DMS79 (cell line): ENCODE measurements at regions not wholly inside any gene's neighbourhood (a gene's known extent, or its start where the extent isn't known, plus 50 kb on each side); places are given as distances from the start of the nearest gene placed in this dataset.

Experiments
- DNase-seq: peaks from one replicate; lab custom pipeline; 2025; lab: John Stamatoyannopoulos, UW

GRCh38 chr11:80519596-80520506 lies 1079.0 kb upstream of the TENM4 start:
- no peak for DNase-seq

GRCh38 chr11:80517701-80518100 lies 1076.9 kb upstream of the TENM4 start:
- DNase-seq, result no peak

GRCh38 chr11:80515097-80515496 lies 1074.3 kb upstream of the TENM4 start:
- DNase-seq, result no peak

- DNase-seq, result no peak
Measured at GRCh38 chr11:80512491-80512890, 1071.7 kb upstream of the TENM4 start.

DNA sequence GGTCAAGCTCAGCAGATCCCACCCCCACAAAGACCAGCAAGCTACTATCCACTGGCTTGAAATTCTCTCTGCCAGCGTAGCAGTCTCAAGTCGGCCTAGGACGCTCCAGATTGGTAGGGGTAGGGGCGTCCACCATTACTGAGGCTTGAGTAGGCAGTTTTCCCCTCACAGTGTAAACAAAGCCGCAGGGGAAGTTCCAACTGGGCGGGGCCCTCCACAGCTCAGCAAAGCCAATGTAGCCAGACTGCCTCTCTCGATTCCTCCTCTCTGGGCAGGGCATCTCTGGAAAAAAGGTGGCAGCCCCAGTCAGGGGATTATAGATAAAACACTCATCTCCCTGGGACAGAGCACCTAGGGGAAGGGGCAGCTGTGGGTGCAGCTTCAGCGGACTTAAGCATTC lies 1064.9 kb upstream of the TENM4 start:
- DNase-seq, result no peak

GRCh38 chr11:80503990-80504389 lies 1063.2 kb upstream of the TENM4 start:
- no peak for DNase-seq

GRCh38 chr11:80502511-80502910 lies 1061.7 kb upstream of the TENM4 start:
- DNase-seq, result no peak

- DNase-seq, result no peak
Measured at GRCh38 chr11:80495116-80495515, 1054.3 kb upstream of the TENM4 start.

- no peak for DNase-seq
Measured at GRCh38 chr11:80487952-80488351, 1047.1 kb upstream of the TENM4 start.

- DNase-seq, result no peak
Measured at GRCh38 chr11:80486678-80487077, 1045.8 kb upstream of the TENM4 start.

DNA sequence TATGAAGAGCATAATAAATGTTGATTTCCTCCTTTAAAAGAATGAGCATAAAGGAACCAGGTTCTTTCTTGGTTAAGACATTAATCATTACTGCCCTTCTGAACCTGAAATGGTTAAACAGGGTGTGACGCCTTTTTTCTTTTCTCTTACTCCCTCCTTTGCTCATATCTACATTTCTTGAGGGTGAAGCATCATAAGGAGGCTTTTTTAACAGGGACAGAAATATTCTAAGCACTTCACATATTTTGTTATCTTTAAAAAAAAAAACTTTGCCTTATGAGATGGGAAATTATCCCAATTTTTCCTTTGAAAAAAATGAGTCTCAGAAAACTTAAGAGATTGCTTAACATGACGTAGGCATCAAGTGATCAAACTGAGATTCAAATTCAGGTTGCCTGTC lies 1036.3 kb upstream of the TENM4 start:
- no peak for DNase-seq

DNA sequence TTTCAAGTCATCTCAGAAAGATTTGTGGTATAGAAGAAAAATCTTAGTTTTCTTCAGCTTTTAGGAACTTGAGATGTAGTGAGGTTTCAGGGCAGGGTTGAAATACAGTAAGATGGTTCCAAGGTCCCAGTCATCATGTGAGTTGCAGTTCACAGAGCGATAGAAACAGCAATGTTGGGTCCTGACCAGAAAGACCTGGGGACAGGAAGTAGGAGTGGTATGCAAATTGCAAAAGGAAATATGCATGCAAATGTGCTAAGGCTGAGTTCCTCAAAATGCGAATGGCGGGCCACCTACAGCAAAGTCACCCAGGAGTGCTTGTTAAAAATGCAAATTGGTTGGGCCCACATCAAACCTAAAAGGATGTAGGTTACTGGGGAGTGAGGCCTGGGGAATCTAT lies 1032.7 kb upstream of the TENM4 start:
- no peak for DNase-seq

- no peak for DNase-seq
Measured at GRCh38 chr11:80469871-80470270, 1029.0 kb upstream of the TENM4 start.

GRCh38 chr11:80466570-80466969 lies 1025.7 kb upstream of the TENM4 start:
- DNase-seq, result no peak

DNA sequence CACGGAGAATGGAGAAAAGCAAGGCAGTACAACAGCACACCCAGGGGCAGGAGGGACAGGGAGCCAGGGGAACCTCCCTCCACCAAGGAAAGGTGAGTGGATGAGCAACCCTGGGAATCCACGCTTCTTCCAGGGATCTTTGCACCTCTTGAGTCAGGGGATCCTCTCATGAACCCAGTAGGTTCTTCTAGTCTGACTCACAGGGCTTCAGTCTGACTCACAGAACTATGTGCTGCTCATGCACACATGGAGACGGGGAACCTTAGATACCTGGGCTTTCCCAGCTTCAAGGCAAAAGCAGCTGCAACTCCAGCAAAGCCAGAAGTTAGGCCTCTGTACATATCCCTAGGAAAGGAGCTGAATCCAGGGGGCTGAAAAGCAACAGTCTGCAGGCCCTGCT lies 1021.4 kb upstream of the TENM4 start:
- no peak for DNase-seq

- DNase-seq, result no peak
Measured at GRCh38 chr11:80458376-80458775, 1017.5 kb upstream of the TENM4 start.

GRCh38 chr11:80457823-80458222 lies 1017.0 kb upstream of the TENM4 start:
- no peak for DNase-seq

- DNase-seq, result no peak
Measured at GRCh38 chr11:80455818-80456217, 1015.0 kb upstream of the TENM4 start.

- no peak for DNase-seq
Measured at GRCh38 chr11:80451105-80451504, 1010.3 kb upstream of the TENM4 start.

DNA sequence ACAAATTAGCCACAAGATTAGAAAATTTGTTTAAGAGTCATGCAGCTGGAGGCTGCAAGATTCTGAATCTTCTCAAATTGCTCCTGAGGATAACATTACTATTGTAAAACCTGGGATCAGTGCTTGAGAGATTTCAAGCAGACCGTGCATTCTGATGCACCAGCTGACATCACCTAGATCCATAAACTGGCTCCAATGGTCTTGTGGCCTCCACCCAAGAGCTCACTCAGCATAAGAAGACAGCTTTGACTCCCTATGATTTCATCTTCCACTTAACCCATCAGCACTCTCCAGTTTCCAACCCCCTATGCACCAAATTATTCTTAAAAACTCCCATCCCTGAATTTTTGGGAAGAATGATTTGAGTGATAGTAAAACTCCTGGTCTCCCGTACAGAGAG lies 1007.9 kb upstream of the TENM4 start:
- DNase-seq, result no peak

- DNase-seq, result no peak
Measured at GRCh38 chr11:80443177-80443576, 1002.3 kb upstream of the TENM4 start.

DNA sequence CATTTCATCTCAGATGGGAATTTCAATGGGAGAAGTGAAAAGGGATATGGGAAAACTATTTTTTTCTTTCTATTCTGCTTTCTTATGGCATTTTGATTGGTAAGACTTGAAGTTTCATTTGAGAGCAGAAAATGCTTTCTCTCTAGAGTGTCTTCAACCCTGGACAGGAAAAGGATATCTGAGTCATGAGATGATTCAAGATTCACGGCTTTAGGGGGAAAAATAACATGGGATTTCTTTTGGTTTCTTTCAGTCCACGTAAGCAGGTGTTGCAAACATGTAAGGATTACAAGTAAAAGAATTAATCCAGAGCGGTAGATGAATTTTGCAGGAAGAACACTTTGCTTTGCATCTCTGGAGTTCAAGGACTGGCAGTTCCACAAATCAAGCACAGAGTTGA lies 1001.0 kb upstream of the TENM4 start:
- DNase-seq, result no peak

GRCh38 chr11:80440835-80441234 lies 1000.0 kb upstream of the TENM4 start:
- no peak for DNase-seq

DNA sequence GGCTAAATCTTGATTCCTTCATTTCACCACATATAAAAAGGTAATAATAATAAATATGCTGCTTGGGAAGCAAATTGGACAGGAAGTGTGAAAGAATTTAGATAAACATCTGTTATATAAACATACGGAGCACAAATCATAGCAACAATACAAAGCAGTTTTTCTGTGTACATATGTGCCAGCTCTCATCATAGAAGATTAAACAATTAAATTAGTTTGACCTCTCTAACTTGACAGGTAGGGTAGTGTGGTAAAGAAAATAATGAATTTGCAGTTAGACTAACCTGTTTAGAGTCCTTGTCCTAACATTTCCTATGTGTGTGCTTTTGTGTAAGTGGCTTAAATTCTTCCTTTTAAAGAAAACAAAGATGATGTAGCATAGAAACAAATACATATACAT lies 995.7 kb upstream of the TENM4 start:
- DNase-seq, result no peak
